Stimulated activated naive CD8-positive, alpha-beta T cell treated with anti-CD3 and anti-CD28 coated beads, Interleukin-15, Interleukin-2, amounts not matched to agents 100 ng/mL and 50 ng/mL, for 24 hours (primary cell): ENCODE measurements at regions not wholly inside any gene's neighbourhood (a gene's known extent, or its start where the extent isn't known, plus 50 kb on each side); places are given as distances from the start of the nearest gene placed in this dataset.

ENCODE experiments used
- H3K27ac Mint-ChIP-seq: one replicate; pipeline ENCODE4 v1.8.0; 2021; ENCODE audit warnings: mild to moderate bottlenecking, mixed read lengths
- H3K27me3 Mint-ChIP-seq: one replicate; pipeline ENCODE4 v1.8.0; 2021; ENCODE audit warnings: mixed read lengths
- H3K36me3 Mint-ChIP-seq: one replicate; pipeline ENCODE4 v1.8.0; 2021; ENCODE audit warnings: low read depth, mixed read lengths
- H3K4me1 Mint-ChIP-seq: one replicate; pipeline ENCODE4 v1.8.0; 2021; ENCODE audit warnings: low read depth, mixed read lengths
- H3K4me3 Mint-ChIP-seq: one replicate; pipeline ENCODE4 v1.8.0; 2021; ENCODE audit warnings: mild to moderate bottlenecking, mixed read lengths
- H3K9me3 Mint-ChIP-seq: one replicate; pipeline ENCODE4 v1.8.0; 2021; ENCODE audit warnings: mixed read lengths

DNA sequence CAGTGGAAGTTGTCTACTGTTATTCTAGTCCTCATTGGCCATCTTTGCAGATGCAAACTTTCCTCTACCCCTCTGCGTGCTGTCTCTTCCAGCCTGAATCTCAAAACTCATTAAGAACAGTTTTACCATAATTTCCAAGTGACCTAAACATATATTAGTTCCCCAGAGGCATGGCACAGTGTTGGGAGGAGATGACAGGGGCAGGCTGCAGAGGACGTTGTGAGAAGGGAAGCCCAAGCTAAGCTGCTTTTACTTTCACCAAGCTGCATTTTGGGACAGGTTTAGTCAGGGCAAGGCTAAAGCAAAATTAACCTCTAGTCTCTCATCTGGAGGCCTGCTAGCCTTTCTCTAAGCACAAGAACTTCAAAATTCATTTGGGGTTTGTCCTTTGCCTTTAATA is 318.6 kb upstream of the SATB1 start:
- H3K27me3 Mint-ChIP-seq, result no peaks in the 10 kb centered on the region
- peak overlapping the region; percentile 44 for H3K4me3 Mint-ChIP-seq
- peak overlapping the region; percentile 99 for H3K27ac Mint-ChIP-seq
- peaks cover 91% of the 10 kb centered on the region for H3K4me1 Mint-ChIP-seq
- H3K9me3 Mint-ChIP-seq, result no peaks in the 10 kb centered on the region
- peaks cover 6% of the 10 kb centered on the region for H3K36me3 Mint-ChIP-seq

DNA sequence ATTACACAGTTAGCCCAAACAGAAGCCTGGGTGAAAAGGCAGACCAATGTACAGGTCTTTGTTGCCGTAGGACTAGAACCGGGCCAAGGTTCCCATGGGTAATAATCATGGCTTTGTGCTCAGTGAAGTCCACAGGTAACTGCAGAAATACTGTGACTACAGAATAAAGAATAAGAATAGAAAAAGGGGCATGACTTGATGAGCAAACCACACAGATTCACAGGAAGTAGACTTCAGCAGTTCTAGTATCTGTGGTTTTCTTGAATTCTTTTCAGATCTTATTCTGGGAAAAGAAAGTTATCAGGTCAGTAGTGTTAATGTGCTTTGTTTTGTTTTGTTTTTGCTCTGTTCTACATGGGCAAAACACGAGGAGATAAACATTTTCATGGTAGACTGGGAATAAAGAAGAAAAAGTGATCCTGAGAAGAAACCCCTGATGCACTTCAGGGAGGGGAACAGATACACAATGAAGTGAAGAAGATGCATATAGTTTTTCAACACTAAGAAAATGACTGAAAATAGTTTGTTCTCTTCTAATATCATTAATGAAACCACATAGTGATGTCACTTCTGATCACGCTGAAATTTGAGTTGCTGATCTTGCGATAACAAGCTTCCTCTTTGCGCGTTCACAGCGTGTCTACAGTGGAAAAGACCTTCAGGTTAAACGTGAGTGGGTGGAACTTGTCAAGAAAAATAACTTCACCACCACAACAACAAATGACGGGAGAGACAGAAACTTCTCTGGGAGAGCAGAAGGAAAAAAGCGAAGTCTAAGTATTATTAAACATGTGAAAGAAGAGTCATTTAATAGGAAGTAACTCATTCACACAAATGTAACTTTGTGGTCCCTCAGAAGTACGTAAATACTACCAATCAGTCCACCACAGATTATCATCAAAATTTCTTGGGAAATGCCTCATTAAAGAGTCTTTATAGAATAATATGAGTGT is 315.8 kb upstream of the SATB1 start:
- H3K4me3 Mint-ChIP-seq, result peak overlapping the region; percentile 78
- peak overlapping the region; percentile 99 for H3K27ac Mint-ChIP-seq
- no peaks in the 10 kb centered on the region for H3K9me3 Mint-ChIP-seq
- no peaks in the 10 kb centered on the region for H3K27me3 Mint-ChIP-seq
- H3K4me1 Mint-ChIP-seq, result peaks cover 99% of the 10 kb centered on the region
- H3K36me3 Mint-ChIP-seq, result peaks cover 19% of the 10 kb centered on the region

DNA sequence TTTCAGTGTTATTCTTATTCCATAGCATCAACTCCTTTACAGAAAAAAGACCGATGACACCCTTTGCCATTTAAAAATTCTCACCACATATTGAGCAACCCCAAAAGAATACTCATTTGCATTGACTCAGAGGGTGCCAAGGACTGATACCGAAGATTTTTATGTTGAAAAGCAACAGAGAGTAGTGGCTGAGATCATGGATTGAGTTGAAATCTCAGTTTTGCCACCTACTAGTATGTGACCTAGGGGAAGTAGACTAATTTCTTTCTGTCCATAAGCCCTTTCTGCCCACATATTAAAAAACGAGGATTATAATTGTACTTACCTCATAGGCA is 313.9 kb upstream of the SATB1 start:
- Mint-ChIP-seq H3K4me3 (peak overlapping the region; percentile 24), H3K4me1 (peaks cover 80% of the 10 kb centered on the region), H3K36me3 (peaks cover 30% of the 10 kb centered on the region), H3K27ac (peak overlapping the region; percentile 99), H3K27me3 (no peaks in the 10 kb centered on the region), H3K9me3 (peaks cover 7% of the 10 kb centered on the region)

DNA sequence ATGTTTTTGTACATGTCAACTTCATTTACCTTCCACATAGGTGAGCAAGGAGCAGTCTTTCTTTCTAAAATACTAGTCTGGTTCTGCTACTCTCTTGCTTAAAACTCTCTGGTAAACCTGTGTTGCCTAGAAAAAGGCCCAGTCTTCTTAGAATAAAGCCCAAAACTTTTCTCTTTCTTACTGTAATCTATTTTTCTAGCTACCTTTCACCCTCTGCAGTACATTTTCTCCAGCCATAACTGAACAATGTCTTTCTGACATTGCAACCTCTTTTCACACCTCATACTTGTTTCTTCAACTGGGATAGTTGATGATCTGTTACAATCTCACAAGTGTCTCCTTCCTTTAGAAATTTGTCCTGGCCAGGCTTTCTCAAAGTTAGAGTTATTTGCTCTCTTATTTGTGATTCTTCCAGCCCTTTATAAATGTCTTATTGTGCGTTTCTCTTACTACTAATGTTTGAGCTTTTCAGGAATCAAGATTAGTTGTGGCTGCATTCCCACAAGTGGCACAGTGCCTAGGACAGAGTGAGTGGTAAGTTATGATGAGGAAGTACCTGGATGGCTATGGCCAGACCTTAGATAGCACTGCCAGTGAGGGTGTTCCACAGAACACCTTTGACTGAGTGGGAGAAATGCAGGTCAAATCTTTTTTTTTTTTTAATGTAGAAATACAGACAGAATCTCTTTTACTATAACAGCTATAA is 313.4 kb upstream of the SATB1 start:
- Mint-ChIP-seq H3K9me3 (peaks cover 7% of the 10 kb centered on the region), H3K4me1 (peaks cover 75% of the 10 kb centered on the region), H3K36me3 (peaks cover 29% of the 10 kb centered on the region), H3K27me3 (no peaks in the 10 kb centered on the region), H3K4me3 (peak overlapping the region; percentile 0), H3K27ac (peak overlapping the region; percentile 99)

DNA sequence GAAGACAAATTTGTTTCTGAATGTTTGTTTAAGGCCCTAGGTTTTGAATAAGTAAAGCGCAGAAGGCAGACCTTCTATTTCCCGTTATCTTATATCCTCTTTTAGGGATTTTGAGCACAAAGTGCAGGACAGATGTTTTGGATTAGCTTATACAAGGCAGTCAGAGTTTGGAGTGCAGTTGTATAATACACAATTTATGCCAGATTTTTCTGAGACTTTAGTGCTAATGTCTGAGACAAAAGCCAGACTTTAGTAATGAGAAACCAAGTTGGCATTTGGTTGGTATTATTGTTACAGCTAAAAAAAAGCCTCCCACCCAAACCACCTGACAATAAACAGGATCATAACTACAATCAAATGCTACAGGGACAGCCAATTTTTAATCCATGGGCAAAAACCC is 309.9 kb upstream of the SATB1 start:
- peaks cover 59% of the 10 kb centered on the region for H3K4me1 Mint-ChIP-seq
- H3K9me3 Mint-ChIP-seq, result peaks cover 7% of the 10 kb centered on the region
- no peak overlapping the region for H3K27ac Mint-ChIP-seq
- no peak overlapping the region for H3K4me3 Mint-ChIP-seq
- H3K36me3 Mint-ChIP-seq, result peaks cover 24% of the 10 kb centered on the region
- no peaks in the 10 kb centered on the region for H3K27me3 Mint-ChIP-seq

DNA sequence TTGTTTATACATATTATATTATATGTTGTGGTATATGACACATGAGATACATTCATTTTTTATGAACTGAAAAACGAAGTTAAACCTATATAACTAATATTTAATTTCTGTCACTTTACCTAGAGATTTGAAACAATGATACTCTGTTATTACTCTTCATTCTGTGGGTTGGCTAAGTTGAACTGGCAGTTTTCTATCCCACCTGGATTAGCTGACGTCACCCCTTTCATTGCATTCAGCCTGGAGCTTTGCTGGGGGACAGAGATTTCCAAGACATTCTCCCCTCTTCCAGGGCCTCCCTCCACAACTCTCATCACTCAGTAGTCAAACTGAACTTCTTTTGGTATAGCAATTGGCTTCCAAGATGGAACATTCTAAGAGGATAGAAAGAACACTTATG is 309.2 kb upstream of the SATB1 start:
- H3K4me3 Mint-ChIP-seq, result no peak overlapping the region
- H3K9me3 Mint-ChIP-seq, result peaks cover 7% of the 10 kb centered on the region
- H3K36me3 Mint-ChIP-seq, result peaks cover 24% of the 10 kb centered on the region
- H3K27ac Mint-ChIP-seq, result no peak overlapping the region
- peaks cover 52% of the 10 kb centered on the region for H3K4me1 Mint-ChIP-seq
- H3K27me3 Mint-ChIP-seq, result no peaks in the 10 kb centered on the region

DNA sequence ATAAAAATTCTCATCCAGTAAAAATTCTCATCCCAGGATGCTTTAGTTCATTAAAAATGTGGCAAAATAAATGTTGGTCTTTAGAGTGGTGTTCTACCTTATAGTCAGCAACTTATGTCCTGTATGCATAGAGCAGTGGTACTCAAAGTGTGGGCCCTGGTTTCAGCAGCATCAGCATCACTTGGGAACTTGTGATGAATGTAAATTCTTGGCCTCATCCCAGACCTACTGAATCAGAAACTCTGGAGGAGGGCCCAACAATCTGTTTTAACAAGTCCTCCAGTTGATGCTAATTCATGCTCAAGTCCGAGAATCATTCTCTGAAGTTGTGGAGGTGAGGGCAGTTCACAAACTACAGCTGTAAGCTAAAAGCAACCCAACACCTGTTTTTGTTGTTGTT is 307.3 kb upstream of the SATB1 start:
- peaks cover 16% of the 10 kb centered on the region for H3K36me3 Mint-ChIP-seq
- peaks cover 42% of the 10 kb centered on the region for H3K4me1 Mint-ChIP-seq
- H3K27ac Mint-ChIP-seq, result no peak overlapping the region
- H3K9me3 Mint-ChIP-seq, result peaks cover 7% of the 10 kb centered on the region
- H3K4me3 Mint-ChIP-seq, result no peak overlapping the region
- H3K27me3 Mint-ChIP-seq, result no peaks in the 10 kb centered on the region

DNA sequence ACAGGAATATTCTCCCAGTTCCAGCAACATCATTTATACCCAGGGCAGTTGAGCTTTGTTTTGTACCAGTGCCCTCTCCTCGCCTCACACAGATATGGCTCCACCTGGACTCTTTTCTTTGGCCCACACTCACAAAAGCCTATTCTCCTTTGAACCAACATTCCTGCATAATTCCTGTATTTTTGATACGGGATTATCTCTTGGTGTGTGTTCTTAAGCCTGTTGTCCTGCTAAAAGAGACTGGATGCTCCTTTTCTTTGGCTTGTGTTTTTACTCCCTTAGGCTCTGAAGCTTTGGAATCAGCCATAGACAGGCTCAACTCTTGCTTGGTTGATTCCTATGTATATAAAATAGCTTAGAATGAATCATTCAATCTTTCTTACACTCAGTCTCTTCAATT is 305.4 kb upstream of the SATB1 start:
- H3K27ac Mint-ChIP-seq, result no peak overlapping the region
- H3K9me3 Mint-ChIP-seq, result peaks cover 7% of the 10 kb centered on the region
- no peak overlapping the region for H3K4me3 Mint-ChIP-seq
- no peaks in the 10 kb centered on the region for H3K27me3 Mint-ChIP-seq
- peaks cover 11% of the 10 kb centered on the region for H3K36me3 Mint-ChIP-seq
- peaks cover 47% of the 10 kb centered on the region for H3K4me1 Mint-ChIP-seq

DNA sequence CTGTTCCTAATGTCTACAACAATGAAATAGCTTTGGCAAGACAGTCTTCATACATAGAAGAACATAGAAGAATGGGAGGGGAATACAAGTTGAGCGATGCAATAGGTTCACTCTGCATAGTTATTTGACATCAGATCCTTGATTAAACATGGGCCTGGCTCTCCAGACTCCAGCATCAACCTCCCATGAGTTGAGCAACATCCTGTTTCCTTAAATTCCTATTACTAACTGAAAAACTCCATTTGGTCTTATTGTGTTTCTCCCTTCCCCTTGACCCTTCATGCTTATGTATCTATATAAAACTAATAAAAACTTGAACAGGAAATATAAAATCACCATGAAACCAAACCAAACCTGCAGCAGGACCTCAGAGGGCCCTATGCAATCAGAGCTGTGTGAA is 304.5 kb upstream of the SATB1 start:
- H3K36me3 Mint-ChIP-seq, result peaks cover 8% of the 10 kb centered on the region
- H3K4me3 Mint-ChIP-seq, result no peak overlapping the region
- H3K27me3 Mint-ChIP-seq, result no peaks in the 10 kb centered on the region
- H3K27ac Mint-ChIP-seq, result no peak overlapping the region
- H3K9me3 Mint-ChIP-seq, result peaks cover 4% of the 10 kb centered on the region
- peaks cover 55% of the 10 kb centered on the region for H3K4me1 Mint-ChIP-seq

DNA sequence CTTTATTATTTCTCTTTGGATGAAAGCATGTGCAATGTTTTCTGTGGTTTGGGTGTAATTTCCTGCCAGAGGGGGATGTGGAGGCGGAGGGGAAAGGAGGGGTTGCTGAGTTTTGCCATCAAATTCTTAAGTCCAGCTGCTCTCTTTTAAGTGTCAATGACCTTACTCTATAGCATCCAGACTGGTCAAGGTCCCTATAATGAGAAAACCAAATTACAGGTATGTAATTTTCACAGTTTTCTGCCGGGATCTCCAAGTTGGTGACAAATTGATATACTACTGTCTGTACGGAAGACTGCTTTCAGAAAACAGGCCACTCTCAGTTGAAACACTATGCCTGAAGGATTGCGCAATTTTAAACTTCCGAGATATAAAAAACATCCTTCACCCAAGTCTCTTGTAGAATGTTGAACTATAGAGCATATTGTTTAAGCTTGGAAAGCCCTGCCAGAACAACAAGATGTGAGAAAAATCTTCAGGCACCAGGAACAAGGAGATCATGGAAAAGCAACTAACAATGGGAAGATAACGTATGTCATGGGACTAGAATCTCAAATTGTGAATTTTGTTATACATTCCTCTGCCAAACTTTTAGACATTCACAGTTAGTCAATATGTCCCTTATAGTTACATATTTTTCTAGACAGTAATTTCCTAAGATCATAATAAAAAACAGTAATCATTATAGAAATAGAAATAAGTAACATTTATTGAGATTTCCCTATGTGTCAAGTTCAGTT is 300.7 kb upstream of the SATB1 start:
- Mint-ChIP-seq H3K27ac (peak overlapping the region; percentile 97), H3K4me1 (peaks cover 69% of the 10 kb centered on the region)

DNA sequence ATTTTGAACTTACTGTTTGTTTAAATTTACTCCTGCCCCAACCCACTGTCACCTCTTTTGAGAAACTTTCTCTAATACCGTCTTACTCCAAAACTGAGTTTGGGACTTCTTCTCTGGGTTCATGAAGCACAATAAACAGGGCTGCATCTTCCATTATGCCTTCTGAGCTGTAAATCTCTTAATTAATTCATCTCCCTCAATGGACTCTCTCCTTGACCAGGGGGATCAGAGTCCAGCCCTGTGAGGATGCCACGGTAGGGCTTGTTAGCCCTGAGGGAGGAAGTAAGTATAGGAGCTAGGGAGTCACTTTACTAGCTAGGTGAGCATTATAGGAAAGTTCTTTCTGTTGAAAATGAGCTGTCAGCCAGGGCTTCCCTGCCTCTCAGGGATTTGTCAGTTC is 299.3 kb upstream of the SATB1 start:
- Mint-ChIP-seq H3K27ac (peak overlapping the region; percentile 97), H3K9me3 (peaks cover 9% of the 10 kb centered on the region), H3K4me3 (peak overlapping the region; percentile 81), H3K4me1 (peaks cover 67% of the 10 kb centered on the region), H3K27me3 (no peaks in the 10 kb centered on the region), H3K36me3 (peaks cover 6% of the 10 kb centered on the region)

More for the DNA sequence above, 300.7 kb upstream of the SATB1 start:
- Mint-ChIP-seq H3K4me3 (peak overlapping the region; percentile 81), H3K9me3 (no peaks in the 10 kb centered on the region), H3K27me3 (no peaks in the 10 kb centered on the region), H3K36me3 (peaks cover 4% of the 10 kb centered on the region)

DNA sequence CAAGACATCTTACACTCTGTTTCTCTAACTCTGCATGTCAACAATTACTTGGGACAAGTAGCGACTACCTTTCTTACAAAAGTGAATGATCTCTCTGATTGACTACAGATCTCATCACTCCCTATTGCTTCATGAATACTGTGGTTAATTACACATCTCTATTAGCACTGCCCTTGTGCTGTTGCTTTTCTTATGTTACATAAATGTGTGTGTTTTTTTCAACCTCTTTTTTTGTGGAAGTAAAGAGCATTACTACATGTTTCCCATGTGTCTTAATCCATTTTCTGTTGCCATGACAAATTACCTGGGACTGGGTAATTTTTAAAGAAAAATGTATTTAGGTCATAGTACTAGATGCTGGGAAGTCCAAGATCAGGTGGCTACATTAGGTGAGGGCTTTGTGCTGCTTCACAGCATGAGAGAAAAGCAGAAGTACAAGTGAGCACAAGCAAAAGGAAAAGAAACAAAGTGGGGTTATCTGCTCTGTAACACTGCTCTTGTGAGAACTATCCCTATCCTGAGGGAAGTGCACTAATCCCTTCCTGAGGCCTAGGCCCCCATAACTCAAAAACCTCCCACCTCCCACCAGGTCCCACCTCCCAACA is 298.2 kb upstream of the SATB1 start:
- H3K4me1 Mint-ChIP-seq, result peaks cover 78% of the 10 kb centered on the region
- peaks cover 11% of the 10 kb centered on the region for H3K9me3 Mint-ChIP-seq
- H3K27ac Mint-ChIP-seq, result peak overlapping the region; percentile 97
- H3K4me3 Mint-ChIP-seq, result peak overlapping the region; percentile 81
- H3K36me3 Mint-ChIP-seq, result peaks cover 8% of the 10 kb centered on the region
- H3K27me3 Mint-ChIP-seq, result no peaks in the 10 kb centered on the region

DNA sequence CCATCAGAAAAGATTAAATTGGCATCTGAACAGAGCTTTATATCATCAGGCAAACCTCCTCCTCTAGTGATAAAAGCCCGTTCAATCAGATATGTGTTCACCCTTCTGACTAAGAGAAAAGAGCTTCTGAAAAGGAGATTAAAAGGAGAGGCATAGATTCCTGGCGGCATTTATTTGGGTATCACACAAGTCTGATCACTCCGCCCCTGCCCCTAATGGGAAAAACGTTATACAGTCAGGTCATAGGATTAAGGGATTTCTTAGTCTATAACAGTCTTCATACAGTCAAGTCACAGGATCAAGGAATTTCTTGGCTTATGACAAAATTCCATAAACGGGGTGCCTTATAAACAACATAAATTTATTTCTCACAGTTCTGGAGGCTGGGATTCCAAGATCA is 295.4 kb upstream of the SATB1 start:
- H3K4me3 Mint-ChIP-seq, result no peak overlapping the region
- H3K27ac Mint-ChIP-seq, result peak overlapping the region; percentile 22
- no peaks in the 10 kb centered on the region for H3K27me3 Mint-ChIP-seq
- H3K36me3 Mint-ChIP-seq, result peaks cover 10% of the 10 kb centered on the region
- peaks cover 78% of the 10 kb centered on the region for H3K4me1 Mint-ChIP-seq
- H3K9me3 Mint-ChIP-seq, result peaks cover 15% of the 10 kb centered on the region

DNA sequence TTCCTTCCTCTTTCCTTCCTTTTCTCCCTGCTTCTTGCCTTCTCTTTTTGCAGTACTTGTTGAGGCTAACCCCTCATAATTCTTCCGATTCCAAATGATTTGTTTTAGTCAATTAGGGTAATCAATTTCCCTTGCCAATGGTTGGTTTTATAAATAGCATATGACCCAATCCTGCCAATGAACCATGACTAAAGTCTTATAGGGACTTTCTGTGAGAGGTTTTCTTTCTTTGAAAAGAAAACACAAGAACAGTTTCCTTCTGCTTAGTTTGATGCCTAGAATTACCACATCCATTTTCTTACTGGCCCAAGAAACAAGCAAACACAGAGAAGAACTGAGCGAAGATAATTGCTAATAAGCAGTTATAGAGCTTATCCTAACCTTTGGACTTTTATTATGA is 292.5 kb upstream of the SATB1 start:
- Mint-ChIP-seq H3K27me3 (no peaks in the 10 kb centered on the region), H3K4me1 (peaks cover 78% of the 10 kb centered on the region), H3K27ac (peak overlapping the region; percentile 90), H3K9me3 (peaks cover 15% of the 10 kb centered on the region), H3K36me3 (peaks cover 17% of the 10 kb centered on the region), H3K4me3 (peak overlapping the region; percentile 20)
